ENCODE measurements at regions not wholly inside any gene's neighbourhood (a gene's known extent, or its start where the extent isn't known, plus 50 kb on each side); places are given as distances from the start of the nearest gene placed in this dataset.
"Not testable (repeated sequence)": the region's sequence is repeated elsewhere in the genome, so short reads cannot be mapped to it uniquely, and the experiment has no call there.

DNA sequence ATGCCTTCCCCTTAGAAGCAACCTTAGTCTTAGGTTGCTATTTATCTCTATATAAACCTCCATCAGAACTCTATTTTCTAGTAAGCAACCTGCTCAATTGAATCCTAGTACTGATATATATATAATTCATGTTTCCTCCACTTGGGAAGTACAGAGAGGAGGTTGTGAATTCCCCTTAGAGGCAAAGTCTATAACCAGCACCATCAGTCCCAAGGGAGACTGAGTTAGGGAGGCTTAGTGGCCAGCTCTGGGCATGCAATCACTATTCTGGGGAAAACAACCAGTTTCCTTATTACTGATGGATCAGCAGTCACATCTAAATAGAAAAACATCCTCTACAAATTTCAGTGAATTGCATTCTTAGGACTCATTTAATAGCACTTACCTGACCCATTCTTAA, 489.1 kb downstream of the RMST start:
- DNase-seq (ENCODE audit: extremely low read depth in 1 of 11, low read depth in 9 of 11, low spot score in 4 of 11) = no peak

DNA sequence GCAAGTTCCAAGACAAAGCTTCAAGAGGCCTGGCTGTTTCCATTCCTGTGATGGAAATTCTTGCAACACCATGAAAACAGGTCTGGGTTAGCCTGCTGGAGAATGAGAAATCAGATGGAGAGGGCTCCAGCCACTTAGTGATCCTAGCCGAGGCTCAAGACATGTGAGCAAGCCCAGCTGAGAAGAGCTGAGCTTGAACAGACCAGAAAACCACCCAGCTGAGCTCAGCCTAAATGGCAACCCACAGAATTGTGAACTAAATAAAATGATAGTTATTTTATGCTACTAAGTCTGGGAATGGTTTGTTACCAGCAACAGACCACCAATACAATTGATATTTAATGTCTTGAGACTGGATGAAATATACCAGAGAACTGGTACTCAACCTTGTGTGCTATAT, 494.5 kb downstream of the RMST start:
- DNase-seq (ENCODE audit: extremely low read depth in 1 of 11, low read depth in 9 of 11, low spot score in 4 of 11) = no peak

DNA sequence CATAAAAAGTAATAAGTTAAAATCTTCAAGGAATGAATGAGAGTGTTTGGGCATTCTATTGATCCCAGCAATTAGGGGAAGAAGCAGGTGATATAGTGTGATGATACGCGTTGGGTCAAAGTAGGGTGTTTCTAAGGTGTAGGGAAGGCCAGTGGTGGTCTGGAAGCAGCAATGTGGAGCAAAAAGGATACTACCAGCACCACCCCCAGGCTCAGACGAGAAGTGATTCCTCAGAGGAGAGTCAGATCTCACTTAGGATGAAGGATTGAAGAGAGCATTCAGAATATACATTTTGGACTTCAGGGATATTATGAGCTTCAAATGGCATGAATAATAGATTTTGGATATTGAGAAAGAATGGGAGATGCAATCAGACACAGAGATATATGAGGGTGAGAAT, 497.6 kb downstream of the RMST start:
- DNase-seq (ENCODE audit: extremely low read depth in 1 of 11, low read depth in 9 of 11, low spot score in 4 of 11) = no peak

DNA sequence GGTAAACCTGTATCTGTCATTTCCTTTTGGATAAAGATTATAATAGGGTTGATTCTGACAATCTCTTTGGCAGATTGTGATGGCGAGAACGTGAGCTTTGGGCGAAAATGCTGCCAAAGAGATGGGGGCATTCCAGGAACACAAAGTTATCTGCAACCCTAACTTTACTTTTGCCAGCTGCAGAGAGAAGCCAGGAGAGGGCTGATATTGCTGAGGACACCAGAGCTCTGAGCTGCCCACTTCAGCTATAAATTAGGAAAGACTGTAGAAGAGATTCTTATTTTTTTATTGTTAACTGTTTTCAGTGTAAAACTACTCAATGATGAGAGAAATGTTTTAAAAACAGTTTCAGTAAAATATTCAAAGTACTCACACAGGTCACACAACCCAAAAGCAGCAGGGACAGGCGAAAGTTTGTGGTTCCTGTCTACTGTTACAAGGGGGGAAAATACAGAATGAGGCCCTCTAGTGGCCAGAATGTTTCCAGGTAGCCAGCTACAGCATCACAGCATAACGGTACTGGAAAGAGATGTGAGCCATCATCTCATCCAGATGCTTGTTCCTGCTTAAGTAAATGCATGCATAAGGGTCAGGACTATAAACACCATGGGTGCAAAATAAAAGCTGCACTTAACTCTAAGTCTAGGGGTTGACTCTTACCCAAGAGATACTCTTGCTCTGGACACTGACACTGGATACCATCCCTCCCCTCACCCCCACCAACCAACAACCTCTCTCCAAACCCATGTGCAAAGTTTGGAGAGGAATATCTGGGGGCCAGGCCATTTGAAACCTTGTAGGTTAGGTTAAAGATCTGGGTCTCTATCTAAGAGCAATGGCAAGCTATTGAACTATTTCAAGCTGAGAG, 498.4 kb downstream of the RMST start:
- DNase-seq (ENCODE audit: extremely low read depth in 1 of 11, low read depth in 9 of 11, low spot score in 4 of 11) = peak in 9 of 11 donors; percentile 2 to 24 (median 6)

DNA sequence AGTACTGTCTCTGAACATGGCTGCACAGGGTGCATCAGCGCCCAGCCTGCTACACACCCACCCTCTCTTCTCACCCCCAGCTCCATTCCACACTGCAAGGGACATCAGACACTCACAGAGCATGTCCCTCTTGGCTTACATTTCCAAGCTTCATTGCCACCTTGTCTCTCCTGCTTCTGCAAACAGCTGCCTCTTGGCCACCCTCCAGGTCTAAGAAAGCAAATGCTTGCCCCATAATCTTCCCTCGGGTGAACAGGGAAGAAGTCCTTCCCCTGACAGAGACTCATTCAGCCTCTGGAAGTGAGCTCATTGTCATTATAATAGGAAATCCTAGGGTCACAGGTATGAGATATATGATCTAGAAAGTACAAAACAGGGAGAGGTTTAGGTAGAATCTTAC, 505.2 kb downstream of the RMST start:
- DNase-seq (ENCODE audit: extremely low read depth in 1 of 11, low read depth in 9 of 11, low spot score in 4 of 11) = no peak

DNA sequence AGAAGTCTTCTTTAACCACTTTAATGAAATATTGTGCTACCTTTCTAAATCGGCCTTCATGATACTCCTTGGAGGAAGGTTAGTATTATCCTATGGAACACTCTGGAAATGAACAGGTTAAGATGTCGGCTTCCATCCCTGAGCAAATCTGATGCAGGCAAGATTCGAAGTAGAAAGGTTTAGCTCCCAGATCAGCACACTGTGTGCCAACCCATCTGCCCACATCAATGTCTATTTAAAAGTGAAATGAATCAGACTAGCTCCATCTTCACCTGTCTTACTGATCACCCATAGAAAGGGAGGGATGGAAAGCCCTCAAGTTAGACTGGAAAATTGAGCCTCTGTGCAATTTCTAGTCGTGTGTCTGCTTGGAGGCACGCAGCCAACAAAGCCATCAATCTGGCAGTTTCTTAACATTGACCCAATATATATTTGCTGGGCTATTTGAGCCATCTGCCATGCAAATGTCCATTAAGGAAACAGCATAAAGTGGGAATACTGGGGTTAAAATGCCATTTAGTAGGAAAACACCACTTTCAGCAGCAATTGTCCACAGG, 506.1 kb downstream of the RMST start:
- no peak for DNase-seq (ENCODE audit: extremely low read depth in 1 of 11, low read depth in 9 of 11, low spot score in 4 of 11)

DNA sequence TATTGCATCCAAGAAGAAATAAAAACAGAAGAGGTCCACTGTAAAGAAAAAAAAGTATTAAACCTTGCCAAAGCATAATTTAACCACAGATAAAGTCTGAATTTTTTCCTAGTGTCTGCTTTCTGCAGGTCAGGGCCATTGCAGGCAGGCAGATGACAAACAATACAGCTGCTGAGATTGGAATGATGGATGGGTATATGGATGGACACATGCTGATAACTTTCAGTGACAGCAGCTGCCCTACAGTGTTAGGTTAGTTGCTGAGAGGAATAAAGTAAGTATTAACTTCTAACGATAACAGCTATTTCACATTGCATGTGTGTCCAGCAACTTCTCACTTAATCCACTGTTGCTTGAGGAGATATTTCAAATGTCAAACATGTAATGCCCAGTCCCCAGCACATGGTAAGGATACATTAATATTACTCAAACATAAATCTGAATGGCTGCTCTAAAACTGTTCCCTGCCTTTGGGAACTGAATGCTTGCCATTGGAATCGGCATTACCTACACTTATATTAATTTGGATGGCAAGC, 515.3 kb downstream of the RMST start:
- DNase-seq (ENCODE audit: extremely low read depth in 1 of 11, low read depth in 9 of 11, low spot score in 4 of 11) = no peak

DNA sequence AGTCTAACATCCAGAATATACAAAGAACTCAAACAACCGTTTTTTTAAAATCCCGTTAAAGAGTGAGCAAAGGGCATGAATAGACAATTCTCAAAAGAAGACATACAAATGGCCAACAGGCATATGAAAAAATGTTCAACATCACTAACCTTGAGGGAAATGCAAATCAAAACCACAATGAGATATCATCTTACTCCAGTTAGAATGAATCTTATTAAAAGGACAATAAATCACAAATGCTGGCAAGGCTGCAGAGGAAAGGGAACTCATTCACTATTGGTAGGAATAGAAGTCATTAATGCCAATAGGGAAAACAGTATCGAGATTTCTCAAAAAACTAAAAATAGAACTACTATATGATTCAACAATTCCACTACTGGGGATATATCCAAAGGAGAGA, 520.1 kb downstream of the RMST start:
- DNase-seq (ENCODE audit: extremely low read depth in 1 of 11, low read depth in 9 of 11, low spot score in 4 of 11) = no peak

DNA sequence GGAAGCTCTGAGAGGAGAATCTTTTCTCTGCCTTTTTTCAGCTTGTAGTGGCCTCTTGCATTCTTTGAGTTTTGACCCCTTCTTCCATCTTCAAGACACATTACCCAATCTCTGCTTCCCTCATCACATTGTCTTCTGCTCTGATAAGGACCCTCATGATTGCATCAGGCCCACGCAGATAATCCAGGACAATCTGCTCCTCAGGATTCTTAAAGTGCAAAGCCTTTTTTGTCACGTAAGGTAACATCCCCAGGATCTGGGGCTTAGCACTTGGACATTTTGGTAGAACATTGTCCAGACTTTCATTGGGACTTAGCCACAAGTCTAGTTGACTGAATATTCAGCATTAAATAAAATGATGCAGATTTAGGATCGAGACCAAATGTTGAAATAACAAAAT, 521.2 kb downstream of the RMST start:
- no peak for DNase-seq (ENCODE audit: extremely low read depth in 1 of 11, low read depth in 9 of 11, low spot score in 4 of 11)

DNA sequence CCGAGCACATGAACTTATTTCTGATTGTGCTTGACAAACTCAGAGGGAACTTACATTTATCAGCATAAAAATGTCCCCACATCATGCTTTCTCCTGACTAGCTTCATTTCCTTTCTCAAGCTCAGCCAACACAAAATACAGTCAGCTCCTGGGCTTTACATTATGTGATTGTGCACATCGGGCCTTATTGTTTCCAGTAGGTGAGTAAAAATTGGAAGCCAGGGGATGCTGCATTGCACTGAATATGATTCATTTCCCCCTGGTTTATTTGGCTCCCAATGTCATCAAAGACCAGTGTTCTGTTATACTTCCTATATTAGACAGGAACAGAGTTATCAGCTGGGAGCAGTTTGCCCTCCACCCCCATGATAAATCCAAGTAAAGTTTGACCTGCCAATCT, 521.8 kb downstream of the RMST start:
- no peak for DNase-seq (ENCODE audit: extremely low read depth in 1 of 11, low read depth in 9 of 11, low spot score in 4 of 11)

DNA sequence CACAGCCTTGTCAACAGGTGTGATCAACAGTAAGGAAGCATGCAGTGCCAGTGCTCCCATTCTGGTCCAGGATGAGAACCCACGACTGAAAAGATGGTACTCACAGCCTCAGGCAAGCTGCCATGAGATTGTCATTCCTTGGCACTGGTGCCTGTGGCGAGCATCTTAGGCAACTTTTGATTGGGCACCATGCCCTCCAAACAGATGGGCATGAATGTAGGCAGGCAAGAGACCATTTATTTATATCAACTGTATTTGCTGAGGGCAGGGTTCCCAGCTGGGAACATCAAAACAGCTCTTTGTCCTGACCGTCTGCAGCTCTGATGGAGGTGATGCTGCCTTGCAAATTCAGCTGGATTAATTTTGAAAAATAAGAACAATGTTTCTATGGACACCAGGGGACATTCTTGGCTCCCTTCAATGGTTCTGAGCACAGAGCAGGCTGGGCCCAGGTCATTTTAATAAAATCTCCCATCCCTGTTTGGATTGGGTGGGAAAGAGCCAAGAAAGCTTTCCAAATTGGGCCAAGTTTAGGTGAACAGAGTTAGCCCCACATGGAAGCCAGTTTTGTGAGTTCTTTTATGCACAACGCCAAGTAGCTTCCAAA, 522.5 kb downstream of the RMST start:
- no peak for DNase-seq (ENCODE audit: extremely low read depth in 1 of 11, low read depth in 9 of 11, low spot score in 4 of 11)

DNA sequence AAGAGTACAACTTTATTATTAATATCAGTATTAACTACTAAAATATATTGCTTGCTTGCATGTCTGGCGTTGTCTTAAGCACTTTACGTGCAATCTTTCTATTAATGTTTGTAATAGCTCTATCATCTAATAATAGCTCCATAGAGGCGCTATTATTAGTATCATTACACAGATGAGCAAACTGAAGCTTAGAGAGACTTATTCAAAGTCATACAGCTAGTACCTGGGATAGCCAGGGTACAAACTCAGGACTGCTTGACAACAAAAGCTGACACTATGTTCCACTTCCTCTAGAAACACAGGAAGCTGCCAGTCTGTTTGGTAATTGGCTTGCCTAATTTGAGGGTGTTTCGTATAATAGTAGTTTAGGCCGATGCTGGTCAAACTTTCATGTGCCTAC, 523.2 kb downstream of the RMST start:
- no peak for DNase-seq (ENCODE audit: extremely low read depth in 1 of 11, low read depth in 9 of 11, low spot score in 4 of 11)

DNA sequence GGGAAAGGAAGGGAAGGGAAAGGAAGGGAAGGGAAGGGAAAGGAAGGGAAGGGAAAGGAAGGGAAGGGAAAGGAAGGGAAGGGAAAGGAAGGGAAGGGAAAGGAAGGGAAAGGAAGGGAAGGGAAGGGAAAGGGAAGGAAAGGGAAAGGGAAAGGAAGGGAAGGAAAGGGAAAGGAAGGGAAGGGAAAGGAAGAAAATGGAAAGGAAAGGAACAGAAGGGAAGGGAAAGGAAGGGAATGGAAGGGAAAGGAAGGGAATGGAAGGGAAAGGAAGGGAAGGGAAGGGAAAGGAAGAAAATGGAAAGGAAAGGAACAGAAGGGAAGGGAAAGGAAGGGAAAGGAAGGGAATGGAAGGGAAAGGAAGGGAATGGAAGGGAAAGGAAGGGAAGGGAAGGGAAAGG, 526.0 kb downstream of the RMST start:
- not testable (repeated sequence) for DNase-seq (ENCODE audit: extremely low read depth in 1 of 11, low read depth in 9 of 11, low spot score in 4 of 11)

DNA sequence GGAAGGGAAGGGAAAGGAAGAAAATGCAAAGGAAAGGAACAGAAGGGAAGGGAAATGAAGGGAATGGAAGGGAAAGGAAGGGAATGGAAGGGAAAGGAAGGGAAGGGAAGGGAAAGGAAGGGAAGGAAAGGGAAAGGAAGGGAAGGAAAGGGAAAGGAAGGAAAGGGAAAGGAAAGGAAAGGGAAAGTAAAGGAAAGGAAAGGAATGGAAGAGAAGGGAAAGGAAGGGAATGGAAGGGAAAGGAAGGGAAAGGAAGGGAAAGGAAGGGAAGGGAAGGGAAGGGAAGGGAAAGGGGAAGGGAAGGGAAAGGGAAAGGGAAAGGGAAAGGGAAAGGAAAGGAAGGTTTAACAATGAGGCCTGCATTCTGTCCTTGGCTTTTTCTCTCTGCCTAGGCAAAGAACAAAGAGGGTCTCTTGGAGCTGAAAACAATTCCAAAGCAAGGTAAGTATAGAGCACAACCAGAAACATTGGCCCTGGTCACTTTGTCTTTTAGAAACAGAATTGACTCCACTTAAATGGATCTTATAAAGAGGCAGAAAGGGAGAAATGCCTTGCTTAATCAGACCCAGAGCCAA, 525.9 kb upstream of the TMPO start:
- no peak for DNase-seq (ENCODE audit: extremely low read depth in 1 of 11, low read depth in 9 of 11, low spot score in 4 of 11)

DNA sequence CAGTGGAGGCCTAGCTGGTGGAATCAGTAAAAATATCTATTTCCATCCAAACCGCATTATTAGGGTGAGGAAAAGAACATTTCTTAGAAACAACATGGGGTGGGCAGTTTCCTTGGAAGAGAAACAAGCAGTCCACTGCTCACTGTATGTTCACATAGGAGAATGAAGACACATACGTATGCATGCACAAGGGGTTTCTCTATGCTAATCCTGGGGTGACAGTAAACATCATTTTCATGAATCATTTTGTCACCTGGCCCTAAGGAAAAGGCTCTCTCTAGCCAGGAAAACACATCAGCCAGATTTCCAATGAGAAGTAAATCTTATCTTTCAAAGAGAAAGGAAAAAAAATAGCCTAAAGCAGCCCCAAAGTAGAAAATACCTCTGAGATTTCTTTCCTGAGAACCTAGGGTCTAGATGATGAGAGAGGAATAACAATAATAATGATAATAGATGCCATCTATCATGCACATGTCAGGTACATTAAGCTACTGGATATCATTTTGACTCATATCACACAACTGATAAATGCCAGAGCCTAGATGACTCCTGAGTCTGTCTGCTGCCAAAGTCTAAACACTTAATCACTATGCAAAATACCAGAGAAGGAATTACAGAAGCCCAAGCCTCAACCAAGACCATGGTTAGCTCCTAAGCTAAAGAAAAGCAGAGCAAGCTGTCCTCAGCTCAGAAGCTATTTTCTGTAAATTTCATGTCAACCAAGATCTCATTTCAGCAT, 520.5 kb upstream of the TMPO start:
- DNase-seq (ENCODE audit: extremely low read depth in 1 of 11, low read depth in 9 of 11, low spot score in 4 of 11) = no peak

DNA sequence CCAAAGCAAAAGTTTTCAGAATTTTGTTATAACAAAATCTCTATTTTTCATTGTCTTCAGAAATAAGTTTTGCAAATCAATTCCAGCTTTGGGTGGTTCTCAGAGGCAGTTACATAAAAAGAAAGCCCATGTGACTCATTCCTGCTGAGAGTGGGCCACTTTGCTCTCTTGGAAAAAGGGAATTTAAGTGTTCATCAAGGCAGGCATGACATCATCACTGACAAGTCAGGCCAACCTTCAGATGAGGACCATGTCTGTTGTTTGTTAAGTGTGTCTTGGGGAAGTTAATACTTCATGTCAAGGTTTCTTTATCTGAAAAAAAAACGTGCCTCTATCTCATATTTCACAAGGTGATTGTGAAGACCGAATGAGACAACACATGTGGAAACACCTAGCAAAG, 519.8 kb upstream of the TMPO start:
- DNase-seq (ENCODE audit: extremely low read depth in 1 of 11, low read depth in 9 of 11, low spot score in 4 of 11) = no peak

DNA sequence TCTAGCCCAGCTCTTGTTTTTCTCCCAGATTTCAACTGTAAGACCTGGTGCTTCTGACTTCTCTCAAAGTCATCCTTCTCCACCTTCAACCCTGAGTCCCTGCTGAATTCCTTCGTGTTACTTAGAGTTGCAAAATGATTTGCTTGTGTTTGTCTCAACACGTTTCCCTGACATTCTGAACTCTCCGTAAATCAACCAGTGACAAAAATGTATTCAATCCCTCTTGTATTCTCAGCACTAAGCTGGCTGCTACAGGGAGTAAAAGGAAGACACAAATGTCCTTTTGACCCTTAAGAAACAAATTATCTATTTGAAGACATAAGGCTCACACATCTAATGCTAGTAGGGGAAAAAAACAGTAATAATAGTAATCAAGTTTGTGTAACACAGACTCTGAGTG, 514.0 kb upstream of the TMPO start:
- DNase-seq (ENCODE audit: extremely low read depth in 1 of 11, low read depth in 9 of 11, low spot score in 4 of 11) = no peak

DNA sequence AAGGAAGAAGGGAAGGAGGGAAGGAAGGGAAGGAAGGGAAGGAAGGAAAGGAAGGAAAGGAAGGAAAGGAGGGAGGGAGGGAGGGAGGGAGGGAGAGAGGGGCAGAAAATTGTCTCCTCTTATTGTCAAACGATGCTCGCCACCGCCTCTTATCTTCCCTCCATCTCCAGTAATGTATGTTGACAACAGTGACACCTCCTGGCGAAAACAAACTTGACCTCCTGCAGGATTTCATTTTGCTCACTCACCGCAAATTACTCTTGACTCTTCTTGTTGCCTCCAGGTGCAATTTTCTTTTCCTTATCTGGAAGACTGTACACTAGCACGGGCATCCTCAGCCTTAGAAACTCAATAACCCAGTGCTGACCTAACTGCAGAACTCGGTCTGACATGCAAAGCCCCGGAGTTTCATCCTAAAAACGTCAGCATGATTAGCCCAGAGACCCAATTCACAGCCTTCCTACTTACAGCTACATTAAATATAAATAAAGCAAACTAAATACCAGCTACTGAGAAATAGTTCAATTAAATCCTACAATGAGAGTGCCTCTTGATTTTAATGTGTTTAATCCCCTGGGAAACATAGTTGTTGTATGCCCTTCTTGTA, 512.4 kb upstream of the TMPO start:
- DNase-seq (ENCODE audit: extremely low read depth in 1 of 11, low read depth in 9 of 11, low spot score in 4 of 11) = peak in 10 of 11 donors; percentile 17 to 52 (median 34)

DNA sequence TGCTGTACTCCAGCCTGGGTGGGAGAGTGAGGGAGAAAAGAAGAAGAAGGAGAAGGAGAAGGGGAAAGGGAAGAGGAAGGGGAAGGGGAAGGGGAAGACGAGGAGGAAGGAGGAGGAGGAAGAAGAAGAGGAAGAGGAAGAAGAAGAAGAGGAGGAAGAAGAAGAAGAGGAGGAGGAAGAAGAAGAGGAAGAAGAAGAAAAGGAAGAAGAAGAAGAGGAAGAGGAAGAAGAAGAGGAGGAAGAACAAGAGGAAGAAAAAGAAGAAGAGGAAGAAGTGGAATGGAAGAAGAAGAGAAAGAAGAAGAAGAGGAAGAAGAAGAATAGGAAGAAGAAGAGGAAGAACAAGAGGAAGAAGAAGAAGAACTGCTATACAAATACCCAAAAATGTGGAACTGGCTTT, 507.4 kb upstream of the TMPO start:
- no peak for DNase-seq (ENCODE audit: extremely low read depth in 1 of 11, low read depth in 9 of 11, low spot score in 4 of 11)
